C4-2B (cell line): ENCODE measurements at regions not wholly inside any gene's neighbourhood (a gene's known extent, or its start where the extent isn't known, plus 50 kb on each side); places are given as distances from the start of the nearest gene placed in this dataset.

Source experiments
- ZFX ChIP-seq: fragments of 450-650 bp; IDR thresholded peaks from 2 replicates; pipeline ENCODE4 v1.6.1; 2017
- TF ChIP-seq, protein P1 (sequence below): fragments of 450-650 bp; conservative IDR thresholded peaks from 2 replicates; pipeline ENCODE4 v1.5.1; 2017; ENCODE audit warnings: mild to moderate bottlenecking

DNA sequence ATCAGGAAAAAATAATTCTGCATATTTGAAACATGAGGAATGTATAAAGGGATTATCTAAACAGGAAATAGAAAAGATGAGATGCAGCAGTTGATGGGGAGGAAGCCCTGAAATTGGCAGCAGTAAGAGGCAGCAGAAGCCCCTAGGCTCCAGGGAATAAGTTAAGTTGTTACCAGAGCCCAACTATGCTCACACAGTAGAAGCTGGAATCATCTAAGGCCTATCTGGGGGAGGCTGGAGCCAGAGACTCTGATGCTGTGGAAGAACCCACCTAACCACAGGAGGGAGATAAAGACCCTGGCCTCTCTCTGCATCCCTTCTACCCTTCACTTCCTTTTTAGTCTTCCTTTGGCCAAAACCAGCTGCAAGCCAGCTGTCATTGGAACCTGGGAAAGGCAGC lies 519.7 kb downstream of the DIPK2A start:
- TF ChIP-seq, protein P1, sequence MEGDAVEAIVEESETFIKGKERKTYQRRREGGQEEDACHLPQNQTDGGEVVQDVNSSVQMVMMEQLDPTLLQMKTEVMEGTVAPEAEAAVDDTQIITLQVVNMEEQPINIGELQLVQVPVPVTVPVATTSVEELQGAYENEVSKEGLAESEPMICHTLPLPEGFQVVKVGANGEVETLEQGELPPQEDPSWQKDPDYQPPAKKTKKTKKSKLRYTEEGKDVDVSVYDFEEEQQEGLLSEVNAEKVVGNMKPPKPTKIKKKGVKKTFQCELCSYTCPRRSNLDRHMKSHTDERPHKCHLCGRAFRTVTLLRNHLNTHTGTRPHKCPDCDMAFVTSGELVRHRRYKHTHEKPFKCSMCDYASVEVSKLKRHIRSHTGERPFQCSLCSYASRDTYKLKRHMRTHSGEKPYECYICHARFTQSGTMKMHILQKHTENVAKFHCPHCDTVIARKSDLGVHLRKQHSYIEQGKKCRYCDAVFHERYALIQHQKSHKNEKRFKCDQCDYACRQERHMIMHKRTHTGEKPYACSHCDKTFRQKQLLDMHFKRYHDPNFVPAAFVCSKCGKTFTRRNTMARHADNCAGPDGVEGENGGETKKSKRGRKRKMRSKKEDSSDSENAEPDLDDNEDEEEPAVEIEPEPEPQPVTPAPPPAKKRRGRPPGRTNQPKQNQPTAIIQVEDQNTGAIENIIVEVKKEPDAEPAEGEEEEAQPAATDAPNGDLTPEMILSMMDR = no peak
- TF ChIP-seq ZFX = no peak
